Erythroblast (primary cell): ENCODE measurements at regions not wholly inside any gene's neighbourhood (a gene's known extent, or its start where the extent isn't known, plus 50 kb on each side); places are given as distances from the start of the nearest gene placed in this dataset.

Experiments used
- GATA1 ChIP-seq: IDR thresholded peaks from 2 replicates; pipeline ENCODE4 v1.6.1; 2011; ENCODE audit warnings: low read depth, mild to moderate bottlenecking, control low read depth, low read length, moderate library complexity
- POLR2A ChIP-seq: IDR thresholded peaks from 2 replicates; pipeline ENCODE4 v1.6.1; 2011; ENCODE audit warnings: mild to moderate bottlenecking, low read length

DNA sequence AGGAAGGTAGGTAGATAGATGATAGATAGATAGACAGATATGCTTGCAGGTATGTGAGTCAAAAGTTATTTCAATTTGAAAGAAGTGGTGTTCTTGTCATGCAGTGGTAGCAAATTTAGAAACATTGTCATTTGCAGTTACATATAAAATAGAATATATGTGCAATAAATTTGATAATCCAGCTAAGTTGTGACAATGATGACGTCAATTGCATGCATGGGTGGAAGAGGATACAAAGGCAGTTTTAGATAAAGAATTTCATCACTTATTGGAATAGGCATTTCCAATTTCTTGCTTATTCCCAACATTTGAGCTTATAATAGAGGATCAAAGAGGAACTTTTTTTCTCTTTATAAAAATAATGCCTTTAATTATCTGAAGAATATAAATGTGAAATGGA is 99.2 kb upstream of the KCNJ16 start:
- TF ChIP-seq POLR2A (no peak), GATA1 (no peak)
